Activated T-helper 2 cell treated with anti-CD3 and anti-CD28 coated beads, Interferon-gamma antibody, Interleukin-2, Interleukin-4, amounts not matched to agents 10 μg/mL and 5 μg/mL and 100 μg/mL, durations not matched to agents 14 hours and 24 hours and 36 hours (primary cell): ENCODE measurements at regions not wholly inside any gene's neighbourhood (a gene's known extent, or its start where the extent isn't known, plus 50 kb on each side); places are given as distances from the start of the nearest gene placed in this dataset.

Source experiments
- DNase-seq: peaks from one replicate; pipeline ENCODE4 v3.0.0; 2021; ENCODE audit warnings: low spot score
- H3K27ac Mint-ChIP-seq: one replicate; pipeline ENCODE4 v1.8.0; 2021; ENCODE audit warnings: mixed read lengths
- H3K27me3 Mint-ChIP-seq: one replicate; pipeline ENCODE4 v1.8.0; 2021; ENCODE audit warnings: low read depth, mixed read lengths
- H3K36me3 Mint-ChIP-seq: one replicate; pipeline ENCODE4 v1.8.0; 2021; ENCODE audit warnings: low read depth, mixed read lengths
- H3K4me1 Mint-ChIP-seq: one replicate; pipeline ENCODE4 v1.8.0; 2021; ENCODE audit warnings: low read depth, mixed read lengths
- H3K4me3 Mint-ChIP-seq: one replicate; pipeline ENCODE4 v1.8.0; 2021; ENCODE audit warnings: low read depth, mild to moderate bottlenecking, moderate library complexity, mixed read lengths
- H3K9me3 Mint-ChIP-seq: one replicate; pipeline ENCODE4 v1.8.0; 2021; ENCODE audit warnings: mixed read lengths
- intact Hi-C: fragments of 100-400 bp; cut with micrococcal nuclease; formaldehyde crosslinking; loops from one replicate; pipeline ENCODE4 v1.15.1; 2023

DNA sequence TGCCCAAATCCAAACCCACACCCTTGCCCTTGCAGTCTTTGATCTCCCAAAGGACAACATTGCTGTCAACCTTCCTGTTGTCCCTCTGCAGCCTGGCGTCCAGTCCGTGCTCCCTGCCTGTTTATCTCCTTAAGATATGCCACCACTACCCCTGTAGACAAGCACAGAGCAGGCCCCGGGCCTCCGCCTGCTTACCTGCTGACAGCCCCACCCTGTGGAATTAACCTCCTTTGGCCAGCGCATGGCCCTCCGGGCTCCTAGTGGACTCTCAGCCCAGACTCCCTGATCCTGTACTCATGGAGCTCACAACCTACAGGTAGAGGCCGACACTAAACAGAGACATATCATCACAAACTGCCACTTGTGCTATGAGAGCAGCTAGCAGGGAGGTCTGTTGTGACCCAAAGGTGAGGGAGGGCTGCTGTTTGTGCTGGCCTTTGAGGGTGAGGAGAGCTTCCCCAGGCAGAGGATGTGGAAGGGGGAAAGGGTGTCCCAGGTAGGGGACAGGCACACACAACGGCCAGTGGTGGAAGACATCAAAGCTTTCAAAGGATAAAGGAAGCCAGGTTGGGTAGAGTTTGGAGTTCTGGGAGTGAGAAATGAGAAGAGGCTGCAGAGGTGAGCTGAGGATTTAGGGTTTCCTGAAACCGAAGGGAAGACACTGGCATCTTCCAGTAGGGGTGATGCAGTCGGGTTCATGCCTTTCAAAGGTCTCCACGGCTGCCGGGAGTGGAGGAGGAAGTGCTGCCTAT, 174.5 kb upstream of the ZMIZ1 start:
- no peaks in the 10 kb centered on the region for H3K4me1 Mint-ChIP-seq
- H3K27me3 Mint-ChIP-seq, result peaks cover 2% of the 10 kb centered on the region
- H3K27ac Mint-ChIP-seq, result no peak overlapping the region
- intact Hi-C loops, result no loop called here
- no peaks in the 10 kb centered on the region for H3K9me3 Mint-ChIP-seq
- DNase-seq, result no peak
- H3K4me3 Mint-ChIP-seq, result no peak overlapping the region
- H3K36me3 Mint-ChIP-seq, result no peaks in the 10 kb centered on the region

DNA sequence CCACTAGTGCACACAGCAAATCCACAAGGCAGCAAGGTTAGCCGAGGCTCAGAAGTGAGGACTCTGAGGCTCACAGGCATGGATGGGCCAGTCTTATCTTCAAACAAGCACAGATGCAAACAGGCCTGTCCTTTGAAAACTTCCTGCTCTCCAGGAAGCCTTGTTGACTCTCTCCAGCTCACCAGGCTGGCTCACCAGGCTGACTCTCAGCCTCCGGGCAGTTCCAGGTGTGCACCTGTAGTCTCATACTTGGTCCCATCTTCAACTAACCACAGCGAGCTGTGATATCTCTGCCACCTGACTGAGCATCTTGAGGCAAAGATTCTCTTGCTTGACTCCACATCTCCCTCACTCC, 173.9 kb upstream of the ZMIZ1 start:
- Mint-ChIP-seq H3K36me3 (no peaks in the 10 kb centered on the region), H3K27me3 (peaks cover 2% of the 10 kb centered on the region), H3K4me3 (no peak overlapping the region), H3K27ac (no peak overlapping the region), H3K4me1 (no peaks in the 10 kb centered on the region), H3K9me3 (no peaks in the 10 kb centered on the region)
- no peak for DNase-seq
- intact Hi-C loops, result no loop called here

DNA sequence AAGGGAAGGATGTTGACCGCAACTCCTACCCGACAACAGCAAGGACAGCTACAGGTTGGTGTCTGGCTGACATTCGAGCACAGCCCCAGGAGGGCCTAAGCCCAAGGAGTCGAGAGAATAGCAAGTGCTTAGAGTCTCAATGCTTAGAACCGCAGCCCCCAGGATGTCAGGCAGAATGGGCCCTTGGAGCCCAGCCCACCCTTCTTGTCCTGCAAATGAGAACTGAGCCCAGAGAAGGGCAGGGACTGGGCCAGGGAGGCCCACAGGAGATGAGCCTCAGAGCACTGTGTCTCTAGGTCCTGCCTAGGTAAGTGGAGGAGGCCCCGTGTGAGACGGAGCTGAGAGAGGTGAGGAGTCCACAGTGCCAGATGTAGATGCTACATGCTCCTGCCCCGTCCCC, 173.3 kb upstream of the ZMIZ1 start:
- Mint-ChIP-seq H3K27ac (no peak overlapping the region), H3K4me1 (no peaks in the 10 kb centered on the region), H3K4me3 (no peak overlapping the region), H3K9me3 (no peaks in the 10 kb centered on the region), H3K36me3 (no peaks in the 10 kb centered on the region), H3K27me3 (peaks cover 2% of the 10 kb centered on the region)
- no peak for DNase-seq
- intact Hi-C loops, result no loop called here

DNA sequence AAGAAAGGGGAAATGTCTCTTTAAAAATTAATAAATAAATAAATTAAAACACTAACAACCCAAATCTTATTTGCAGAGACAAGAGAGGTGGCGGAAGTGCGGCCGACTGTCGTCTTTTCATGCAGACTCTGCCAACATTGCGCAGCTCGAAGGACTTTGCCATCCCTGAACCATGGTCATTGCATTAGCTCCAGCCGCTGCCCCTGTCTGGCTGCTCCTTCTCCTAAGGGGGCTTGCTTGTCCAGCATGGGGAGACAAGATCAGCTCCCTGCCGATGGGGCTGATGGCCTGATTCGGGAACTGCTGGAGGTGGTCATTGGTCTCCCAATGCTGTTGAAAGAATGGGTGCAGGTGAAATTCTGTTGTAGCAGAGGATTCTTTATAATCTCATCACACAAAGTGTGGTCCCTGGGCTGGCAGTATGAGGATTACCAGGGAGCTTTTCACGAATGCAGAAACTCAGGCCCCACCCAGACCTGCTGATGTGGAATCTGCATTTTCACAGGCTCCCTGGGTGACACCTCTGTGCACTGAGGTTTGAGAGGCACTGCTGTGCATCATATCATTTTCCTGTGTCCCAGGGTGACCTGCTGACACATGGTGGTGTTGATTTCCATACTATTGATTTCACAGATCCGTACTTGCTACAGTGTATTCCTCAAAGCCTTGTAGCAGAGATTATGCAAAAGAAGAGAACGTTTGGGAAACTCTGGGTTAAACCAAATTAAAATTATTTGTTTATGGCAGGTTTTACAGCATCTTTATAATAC, 172.4 kb upstream of the ZMIZ1 start:
- no peak overlapping the region for H3K4me3 Mint-ChIP-seq
- no peaks in the 10 kb centered on the region for H3K27me3 Mint-ChIP-seq
- no peaks in the 10 kb centered on the region for H3K36me3 Mint-ChIP-seq
- no peak for DNase-seq
- no peaks in the 10 kb centered on the region for H3K4me1 Mint-ChIP-seq
- H3K9me3 Mint-ChIP-seq, result no peaks in the 10 kb centered on the region
- intact Hi-C loops, result no loop called here
- H3K27ac Mint-ChIP-seq, result no peak overlapping the region

DNA sequence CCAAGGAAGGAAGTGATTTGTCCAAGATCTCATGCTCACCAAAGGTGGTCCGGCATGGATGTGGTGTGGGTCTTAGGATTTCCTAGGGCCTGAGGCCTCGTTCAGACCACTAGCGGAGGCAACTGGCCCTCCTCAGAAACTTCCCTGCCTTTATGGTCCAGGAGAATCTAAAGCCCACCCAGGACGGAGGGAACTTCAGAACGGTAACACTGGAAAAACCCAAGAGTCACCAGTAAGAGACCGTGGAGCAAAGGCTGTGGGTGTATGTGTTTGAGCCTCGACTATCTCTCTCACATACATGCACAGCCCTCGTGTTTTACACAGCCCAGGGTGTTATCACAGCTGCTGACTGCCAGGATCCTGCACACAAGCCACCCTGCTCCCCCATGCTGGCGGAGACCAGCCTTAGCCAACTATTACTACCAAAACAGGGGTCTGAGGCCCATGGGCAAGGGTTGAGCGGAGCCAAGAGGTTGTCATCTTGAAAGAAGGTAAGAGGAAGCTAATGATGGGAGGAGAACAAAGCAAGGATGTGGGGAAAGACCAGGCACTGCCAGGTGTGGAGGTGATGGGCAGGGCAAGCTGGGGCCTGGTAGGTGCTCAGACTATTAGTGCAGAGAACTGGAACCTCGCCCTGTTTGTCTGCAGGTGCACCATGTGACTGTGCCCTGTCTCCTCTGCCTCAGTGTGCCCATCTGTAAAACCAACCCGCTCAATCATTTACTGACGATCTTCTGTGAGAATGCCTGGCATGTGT, 170.2 kb upstream of the ZMIZ1 start:
- Mint-ChIP-seq H3K27ac (no peak overlapping the region), H3K36me3 (no peaks in the 10 kb centered on the region), H3K4me3 (no peak overlapping the region), H3K4me1 (no peaks in the 10 kb centered on the region), H3K9me3 (no peaks in the 10 kb centered on the region), H3K27me3 (no peaks in the 10 kb centered on the region)
- DNase-seq, result no peak
- intact Hi-C loops, result no loop called here

DNA sequence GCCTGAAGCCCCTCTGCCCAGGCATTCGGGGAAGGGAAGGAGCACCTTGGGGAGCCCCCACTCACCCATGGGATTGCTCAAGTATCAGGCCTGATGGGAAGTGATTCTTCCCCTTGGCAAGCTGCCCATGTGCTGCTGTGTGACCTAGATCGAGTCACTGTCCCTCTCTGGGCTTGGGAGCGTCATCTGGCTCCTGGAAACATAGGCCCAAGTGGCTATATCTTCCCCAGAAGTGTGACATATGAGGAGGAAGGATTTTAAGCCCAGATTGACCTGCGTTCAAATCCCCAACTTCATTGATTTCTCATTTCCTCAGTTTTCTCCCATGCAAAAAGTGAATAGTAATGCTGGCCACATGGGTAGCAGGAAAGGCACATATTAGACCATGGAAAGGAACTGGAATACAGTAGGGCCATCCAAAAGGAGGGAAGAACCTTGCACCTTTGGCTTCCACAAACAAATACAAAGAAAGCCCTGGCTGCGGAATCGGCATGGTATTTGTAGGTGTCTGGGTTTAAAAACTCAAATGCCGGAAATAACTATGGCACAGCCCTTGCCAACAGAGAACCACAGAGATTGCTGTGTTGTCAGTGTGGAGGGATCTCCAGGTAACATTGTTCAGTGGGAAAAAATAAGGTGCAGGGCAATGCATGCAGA, 169.5 kb upstream of the ZMIZ1 start:
- Mint-ChIP-seq H3K27ac (no peak overlapping the region), H3K27me3 (no peaks in the 10 kb centered on the region), H3K36me3 (no peaks in the 10 kb centered on the region), H3K4me1 (no peaks in the 10 kb centered on the region), H3K9me3 (no peaks in the 10 kb centered on the region), H3K4me3 (no peak overlapping the region)
- intact Hi-C loops, result no loop called here
- no peak for DNase-seq

DNA sequence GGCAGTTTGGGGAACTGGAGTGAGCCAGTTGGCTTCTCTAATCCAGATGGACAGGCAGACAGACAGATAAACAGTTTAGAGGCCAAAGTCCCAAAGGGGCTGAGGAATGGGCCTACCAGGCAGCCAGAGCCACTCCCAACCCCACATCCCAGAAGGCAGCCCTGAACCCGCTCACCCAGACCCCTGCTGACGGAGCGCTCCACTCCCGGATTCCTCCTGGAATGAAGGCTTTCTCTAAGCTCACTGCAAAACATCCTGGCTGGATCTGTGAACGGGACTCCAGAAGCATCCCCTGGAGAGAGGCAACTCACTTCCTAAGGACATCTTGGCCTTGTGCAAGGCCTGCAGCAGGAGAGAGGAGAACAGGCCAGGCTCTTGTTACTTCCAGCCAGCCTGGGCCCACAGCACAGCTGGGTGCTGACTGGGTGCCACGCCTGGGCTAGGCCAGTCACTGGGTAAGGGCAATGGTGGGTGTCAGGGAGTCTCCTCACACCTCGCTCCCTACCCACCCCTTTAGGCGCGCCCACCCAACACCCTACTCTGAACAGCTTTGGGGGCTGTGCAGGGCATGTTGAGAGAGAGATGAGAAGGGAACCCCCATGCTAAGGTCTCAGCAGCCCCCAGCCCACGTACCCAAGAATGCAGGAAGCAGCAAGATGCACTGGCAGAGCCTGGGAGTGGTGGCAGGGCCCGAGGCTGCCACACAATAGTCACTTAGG, 168.6 kb upstream of the ZMIZ1 start:
- Mint-ChIP-seq H3K4me1 (no peaks in the 10 kb centered on the region), H3K27me3 (no peaks in the 10 kb centered on the region), H3K36me3 (no peaks in the 10 kb centered on the region), H3K27ac (no peak overlapping the region), H3K4me3 (no peak overlapping the region), H3K9me3 (no peaks in the 10 kb centered on the region)
- intact Hi-C loops, result no loop called here
- no peak for DNase-seq

DNA sequence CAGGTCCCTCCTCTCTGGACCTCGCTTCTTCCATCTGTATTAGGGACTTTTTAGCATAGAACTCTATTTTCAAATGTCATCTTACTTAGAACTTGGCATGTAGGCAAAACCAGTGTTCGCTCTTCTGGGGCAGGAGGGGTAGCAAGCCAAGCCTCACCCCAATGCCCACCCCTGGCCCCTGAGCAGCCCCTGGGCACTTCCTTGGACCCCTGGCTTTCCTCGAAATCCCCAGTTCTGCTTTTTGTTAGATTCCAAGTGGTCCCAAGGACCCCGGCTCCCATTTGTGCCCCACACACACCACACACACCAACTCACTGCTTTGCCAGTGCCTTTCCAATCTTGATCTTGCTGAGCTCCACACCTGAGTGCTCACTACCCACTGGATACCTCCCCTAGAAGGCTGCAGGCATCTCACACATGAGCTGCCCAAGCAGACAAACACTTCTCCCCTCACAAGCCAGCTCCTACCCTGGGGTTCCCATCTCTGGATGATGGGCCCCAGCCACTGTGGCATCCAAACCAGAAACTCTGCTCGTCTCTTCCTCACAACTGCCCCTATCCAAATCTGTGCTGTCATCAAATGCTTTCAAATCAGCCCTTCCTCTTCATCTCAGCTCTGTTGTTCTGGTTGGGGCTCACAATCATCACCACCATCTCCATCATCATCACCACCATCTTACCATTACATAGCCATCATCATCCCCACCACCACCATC, 167.9 kb upstream of the ZMIZ1 start:
- intact Hi-C loops, result no loop called here
- H3K27ac Mint-ChIP-seq, result no peak overlapping the region
- H3K4me3 Mint-ChIP-seq, result no peak overlapping the region
- no peaks in the 10 kb centered on the region for H3K27me3 Mint-ChIP-seq
- no peaks in the 10 kb centered on the region for H3K9me3 Mint-ChIP-seq
- no peaks in the 10 kb centered on the region for H3K4me1 Mint-ChIP-seq
- no peaks in the 10 kb centered on the region for H3K36me3 Mint-ChIP-seq
- DNase-seq, result no peak

DNA sequence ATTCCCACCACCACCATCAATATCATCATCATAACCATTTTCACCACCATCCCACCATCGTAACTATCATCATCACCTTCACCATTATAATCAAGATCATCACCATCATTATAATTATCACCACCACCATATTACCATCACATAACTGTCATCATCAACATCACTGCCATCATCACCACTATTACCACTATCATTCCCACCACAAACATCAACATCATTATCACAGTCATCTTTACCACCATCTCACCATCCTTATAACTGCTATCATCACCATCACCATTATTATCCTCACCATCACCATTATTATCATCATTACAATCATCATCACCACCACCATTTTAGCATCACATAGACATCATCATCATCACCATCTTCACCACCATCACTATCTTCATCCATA, 167.1 kb upstream of the ZMIZ1 start:
- Mint-ChIP-seq H3K4me1 (no peaks in the 10 kb centered on the region), H3K36me3 (no peaks in the 10 kb centered on the region), H3K9me3 (no peaks in the 10 kb centered on the region), H3K27me3 (no peaks in the 10 kb centered on the region), H3K27ac (no peak overlapping the region), H3K4me3 (no peak overlapping the region)
- intact Hi-C loops, result no loop called here
- DNase-seq, result no peak

DNA sequence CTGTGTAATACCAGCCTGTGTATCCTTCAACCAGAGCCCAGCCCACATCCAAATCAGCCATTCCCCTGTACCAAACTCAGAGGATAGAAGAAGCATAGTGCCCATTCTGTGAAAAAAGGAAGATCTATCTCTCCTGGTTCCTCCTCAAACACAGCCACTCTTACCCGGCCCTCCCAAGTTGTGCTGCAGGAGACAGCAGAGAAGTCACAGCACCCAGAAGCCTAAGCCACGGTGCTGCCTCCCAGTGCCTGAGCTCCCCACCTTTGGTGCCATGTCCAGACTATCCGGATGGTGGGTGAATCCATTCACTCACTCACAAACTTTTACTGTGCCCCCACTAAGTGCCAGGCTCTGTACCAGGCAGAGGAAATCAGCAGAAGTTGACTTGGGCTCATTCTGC, 166.0 kb upstream of the ZMIZ1 start:
- Mint-ChIP-seq H3K27me3 (no peaks in the 10 kb centered on the region), H3K9me3 (no peaks in the 10 kb centered on the region), H3K4me1 (no peaks in the 10 kb centered on the region), H3K27ac (no peak overlapping the region), H3K36me3 (no peaks in the 10 kb centered on the region), H3K4me3 (no peak overlapping the region)
- intact Hi-C loops, result no loop called here
- no peak for DNase-seq

DNA sequence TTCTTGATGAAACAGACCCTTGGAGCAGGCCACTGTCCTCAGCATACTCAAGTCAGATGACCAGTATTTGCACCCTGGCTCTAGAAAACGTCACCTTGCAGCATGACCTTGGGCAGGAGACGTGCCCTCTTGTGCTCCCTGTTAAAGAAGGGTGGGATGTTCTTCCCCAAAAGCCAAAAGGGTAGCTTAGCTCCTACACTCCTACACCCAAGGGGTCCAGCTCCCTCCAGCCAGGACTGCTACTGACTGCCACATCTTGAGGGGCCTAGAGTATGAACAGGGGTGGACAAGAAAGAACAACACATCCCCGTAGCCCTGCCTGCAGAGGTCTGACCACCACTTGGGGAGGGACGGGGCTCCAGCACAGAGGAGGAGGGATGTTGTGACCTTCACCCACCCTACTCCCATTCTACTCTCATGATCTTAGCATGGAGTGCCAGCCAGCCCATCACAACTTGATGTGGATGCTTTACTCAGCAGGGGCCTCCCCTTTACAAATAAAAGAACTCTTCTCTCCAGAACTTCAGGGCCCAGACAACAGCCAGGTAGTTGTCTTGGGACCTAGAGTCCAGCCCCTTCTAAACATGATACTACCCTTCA, 165.3 kb upstream of the ZMIZ1 start:
- peak; percentile 2 for DNase-seq
- H3K9me3 Mint-ChIP-seq, result no peaks in the 10 kb centered on the region
- H3K4me1 Mint-ChIP-seq, result no peaks in the 10 kb centered on the region
- H3K27me3 Mint-ChIP-seq, result no peaks in the 10 kb centered on the region
- intact Hi-C loops, result no loop called here
- no peak overlapping the region for H3K27ac Mint-ChIP-seq
- H3K4me3 Mint-ChIP-seq, result no peak overlapping the region
- no peaks in the 10 kb centered on the region for H3K36me3 Mint-ChIP-seq

DNA sequence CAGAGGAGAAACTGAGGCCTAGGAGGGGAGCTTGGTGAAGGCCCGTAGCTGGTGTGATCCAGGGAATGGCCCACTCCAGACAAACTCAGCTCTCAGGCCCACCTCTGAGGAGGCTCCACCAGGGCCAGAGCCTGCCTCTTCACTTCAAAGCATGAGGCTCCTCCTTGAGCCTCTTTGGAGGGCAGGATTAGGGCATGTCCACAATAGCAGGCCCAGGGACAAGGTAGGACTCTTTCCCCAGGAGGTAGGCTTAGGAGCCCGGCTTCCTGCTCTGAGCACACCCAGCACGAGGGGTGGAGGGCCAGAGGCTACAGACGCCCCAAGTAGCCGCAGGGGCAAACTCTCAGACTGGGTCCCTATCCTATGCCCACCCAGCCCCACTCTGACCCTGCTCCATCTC, 164.6 kb upstream of the ZMIZ1 start:
- intact Hi-C loops, result no loop called here

More for the DNA sequence above, 164.6 kb upstream of the ZMIZ1 start:
- Mint-ChIP-seq H3K4me1 (no peaks in the 10 kb centered on the region), H3K4me3 (no peak overlapping the region), H3K36me3 (no peaks in the 10 kb centered on the region), H3K9me3 (no peaks in the 10 kb centered on the region), H3K27ac (no peak overlapping the region), H3K27me3 (no peaks in the 10 kb centered on the region)
- DNase-seq, result no peak
